IPS-18a (cell line): ENCODE measurements at regions not wholly inside any gene's neighbourhood (a gene's known extent, or its start where the extent isn't known, plus 50 kb on each side); places are given as distances from the start of the nearest gene placed in this dataset.
"Not testable (repeated sequence)": the region's sequence is repeated elsewhere in the genome, so short reads cannot be mapped to it uniquely, and the experiment has no call there.

Source experiments
- H3K27ac ChIP-seq: one replicate; pipeline ENCODE4 v1.5.1; 2013; ENCODE audit warnings: low read length
- H3K27me3 ChIP-seq: one replicate; pipeline ENCODE4 v1.6.1; 2013; ENCODE audit warnings: mild to moderate bottlenecking, low read length; ENCODE audit not compliant: control insufficient read depth, insufficient read depth
- H3K36me3 ChIP-seq: one replicate; pipeline ENCODE4 v1.6.1; 2013; ENCODE audit warnings: low read depth, low read length; ENCODE audit not compliant: control insufficient read depth
- H3K4me1 ChIP-seq: one replicate; pipeline ENCODE4 v1.6.1; 2013; ENCODE audit warnings: low read depth, low read length; ENCODE audit not compliant: control insufficient read depth
- H3K4me3 ChIP-seq: one replicate; pipeline ENCODE4 v1.5.1; 2013; ENCODE audit warnings: low read length
- H3K9ac ChIP-seq: one replicate; pipeline ENCODE4 v1.6.1; 2013; ENCODE audit warnings: mild to moderate bottlenecking, low read length, moderate library complexity
- H3K9me3 ChIP-seq: one replicate; pipeline ENCODE4 v1.6.1; 2013; ENCODE audit warnings: low read depth, low read length; ENCODE audit not compliant: control insufficient read depth

- Histone ChIP-seq H3K4me3 (no peak overlapping the region), H3K27ac (no peak overlapping the region), H3K4me1 (peaks cover 6% of the 10 kb centered on the region), H3K9ac (no peak overlapping the region), H3K27me3 (no peaks in the 10 kb centered on the region), H3K9me3 (no peaks in the 10 kb centered on the region), H3K36me3 (no peaks in the 10 kb centered on the region)
Observed at GRCh38 chr11:88061111-88061510, 114.1 kb downstream of the RAB38 start.

- H3K36me3 ChIP-seq, result no peaks in the 10 kb centered on the region
- H3K9me3 ChIP-seq, result no peaks in the 10 kb centered on the region
- peaks cover 6% of the 10 kb centered on the region for H3K4me1 ChIP-seq
- H3K27ac ChIP-seq, result no peak overlapping the region
- H3K4me3 ChIP-seq, result no peak overlapping the region
- no peaks in the 10 kb centered on the region for H3K27me3 ChIP-seq
- no peak overlapping the region for H3K9ac ChIP-seq
Observed at GRCh38 chr11:88059326-88059725, 115.9 kb downstream of the RAB38 start.

GRCh38 chr11:88051396-88051795, 123.8 kb downstream of the RAB38 start:
- H3K4me3 ChIP-seq, result no peak overlapping the region
- H3K9me3 ChIP-seq, result no peaks in the 10 kb centered on the region
- no peak overlapping the region for H3K9ac ChIP-seq
- H3K27ac ChIP-seq, result no peak overlapping the region
- no peaks in the 10 kb centered on the region for H3K27me3 ChIP-seq
- peaks cover 3% of the 10 kb centered on the region for H3K4me1 ChIP-seq
- no peaks in the 10 kb centered on the region for H3K36me3 ChIP-seq

- Histone ChIP-seq H3K36me3 (no peaks in the 10 kb centered on the region), H3K27ac (no peak overlapping the region), H3K27me3 (no peaks in the 10 kb centered on the region), H3K9ac (no peak overlapping the region), H3K9me3 (no peaks in the 10 kb centered on the region), H3K4me1 (peaks cover 3% of the 10 kb centered on the region), H3K4me3 (no peak overlapping the region)
Observed at GRCh38 chr11:88050247-88050646, 125.0 kb downstream of the RAB38 start.

GRCh38 chr11:88045288-88045687, 130.0 kb downstream of the RAB38 start:
- not testable (repeated sequence) for H3K27ac ChIP-seq, H3K9ac ChIP-seq
- H3K4me1 ChIP-seq, result peaks cover 17% of the 10 kb centered on the region

GRCh38 chr11:88044658-88045057, 130.6 kb downstream of the RAB38 start:
- not testable (repeated sequence) for H3K27me3 ChIP-seq, H3K9ac ChIP-seq, H3K4me3 ChIP-seq, H3K9me3 ChIP-seq, H3K36me3 ChIP-seq, H3K27ac ChIP-seq
- peaks cover 17% of the 10 kb centered on the region for H3K4me1 ChIP-seq

More at GRCh38 chr11:88045288-88045687, 130.0 kb downstream of the RAB38 start:
- H3K9me3 ChIP-seq, H3K36me3 ChIP-seq, H3K27me3 ChIP-seq, H3K4me3 ChIP-seq: not testable (repeated sequence)

GRCh38 chr11:88043149-88043548, 132.1 kb downstream of the RAB38 start:
- Histone ChIP-seq H3K9me3 (no peaks in the 10 kb centered on the region), H3K27ac (no peak overlapping the region), H3K9ac (no peak overlapping the region), H3K4me3 (no peak overlapping the region), H3K36me3 (no peaks in the 10 kb centered on the region), H3K4me1 (peaks cover 20% of the 10 kb centered on the region), H3K27me3 (no peaks in the 10 kb centered on the region)

GRCh38 chr11:88042647-88043046, 132.6 kb downstream of the RAB38 start:
- Histone ChIP-seq H3K27me3 (no peaks in the 10 kb centered on the region), H3K27ac (no peak overlapping the region), H3K36me3 (no peaks in the 10 kb centered on the region), H3K9me3 (no peaks in the 10 kb centered on the region), H3K4me1 (peaks cover 20% of the 10 kb centered on the region), H3K9ac (no peak overlapping the region), H3K4me3 (no peak overlapping the region)

- H3K9ac ChIP-seq, result no peak overlapping the region
- no peaks in the 10 kb centered on the region for H3K27me3 ChIP-seq
- peaks cover 20% of the 10 kb centered on the region for H3K4me1 ChIP-seq
- H3K4me3 ChIP-seq, result no peak overlapping the region
- H3K9me3 ChIP-seq, result no peaks in the 10 kb centered on the region
- no peak overlapping the region for H3K27ac ChIP-seq
- H3K36me3 ChIP-seq, result no peaks in the 10 kb centered on the region
Observed at GRCh38 chr11:88042238-88042637, 133.0 kb downstream of the RAB38 start.

- no peak overlapping the region for H3K4me3 ChIP-seq
- H3K27me3 ChIP-seq, result no peaks in the 10 kb centered on the region
Observed at GRCh38 chr11:88041679-88042078, 133.6 kb downstream of the RAB38 start.

GRCh38 chr11:88040148-88040496, 135.1 kb downstream of the RAB38 start:
- Histone ChIP-seq H3K9me3 (no peaks in the 10 kb centered on the region), H3K9ac (no peak overlapping the region), H3K27ac (no peak overlapping the region), H3K36me3 (no peaks in the 10 kb centered on the region), H3K4me1 (peaks cover 20% of the 10 kb centered on the region), H3K27me3 (no peaks in the 10 kb centered on the region), H3K4me3 (no peak overlapping the region)

More at GRCh38 chr11:88041679-88042078, 133.6 kb downstream of the RAB38 start:
- Histone ChIP-seq H3K9ac (no peak overlapping the region), H3K27ac (no peak overlapping the region), H3K36me3 (no peaks in the 10 kb centered on the region), H3K9me3 (no peaks in the 10 kb centered on the region), H3K4me1 (peaks cover 20% of the 10 kb centered on the region)

- Histone ChIP-seq H3K4me3 (no peak overlapping the region), H3K36me3 (no peaks in the 10 kb centered on the region), H3K9me3 (no peaks in the 10 kb centered on the region), H3K9ac (no peak overlapping the region), H3K27me3 (no peaks in the 10 kb centered on the region), H3K4me1 (peaks cover 20% of the 10 kb centered on the region), H3K27ac (no peak overlapping the region)
Observed at GRCh38 chr11:88039476-88040147, 135.6 kb downstream of the RAB38 start.
